Ishikawa (cell line): ENCODE measurements at regions not wholly inside any gene's neighbourhood (a gene's known extent, or its start where the extent isn't known, plus 50 kb on each side); places are given as distances from the start of the nearest gene placed in this dataset.

Source experiments
- EGR1 ChIP-seq: IDR thresholded peaks from 2 replicates; pipeline ENCODE4 v1.6.1; 2012
- EP300 ChIP-seq: IDR thresholded peaks from 2 replicates; pipeline ENCODE4 v1.6.1; 2012; ENCODE audit warnings: borderline replicate concordance
- MAX ChIP-seq: IDR thresholded peaks from 2 replicates; pipeline ENCODE4 v1.6.1; 2012
- NFIC ChIP-seq: IDR thresholded peaks from 2 replicates; pipeline ENCODE4 v1.6.1; 2012
- RAD21 ChIP-seq: IDR thresholded peaks from 2 replicates; pipeline ENCODE4 v1.6.1; 2012; ENCODE audit warnings: low read depth
- REST ChIP-seq: IDR thresholded peaks from 2 replicates; pipeline ENCODE4 v1.6.1; 2012; ENCODE audit warnings: low read depth, mild to moderate bottlenecking
- TAF1 ChIP-seq: IDR thresholded peaks from 2 replicates; pipeline ENCODE4 v1.6.1; 2012; ENCODE audit warnings: low read depth, mild to moderate bottlenecking
- YY1 ChIP-seq: IDR thresholded peaks from 2 replicates; pipeline ENCODE4 v1.6.1; 2012; ENCODE audit warnings: low read depth

- no peak for TF ChIP-seq RAD21
- TF ChIP-seq REST: no peak
- TF ChIP-seq NFIC: no peak
- TF ChIP-seq MAX: no peak
- TF ChIP-seq EGR1: no peak
- TF ChIP-seq TAF1: no peak
- no peak for TF ChIP-seq YY1
- no peak for TF ChIP-seq EP300
Observed at GRCh38 chr18:76660571-76661192, 161.7 kb upstream of the ZNF236 start.
